HG03280 (cell line): ENCODE measurements at regions not wholly inside any gene's neighbourhood (a gene's known extent, or its start where the extent isn't known, plus 50 kb on each side); places are given as distances from the start of the nearest gene placed in this dataset.

ENCODE experiments used
- ATAC-seq: cut with Tn5 transposase; IDR thresholded peaks from one replicate; pipeline ENCODE4 v1.9.1; 2021; ENCODE audit warnings: mild to moderate bottlenecking, moderate library complexity; ENCODE audit not compliant: unreplicated experiment

- no peak for ATAC-seq
Observed at GRCh38 chr17:77771998-77772397, 186.5 kb upstream of the TNRC6C start.

- no peak for ATAC-seq
Observed at GRCh38 chr17:77772461-77772897, 186.0 kb upstream of the TNRC6C start.

- no peak for ATAC-seq
Observed at GRCh38 chr17:77772899-77773358, 185.6 kb upstream of the TNRC6C start.

GRCh38 chr17:77774182-77774581 lies 184.3 kb upstream of the TNRC6C start:
- no peak for ATAC-seq

GRCh38 chr17:77778636-77779489 lies 179.6 kb upstream of the TNRC6C start:
- no peak for ATAC-seq

- ATAC-seq = no peak
Observed at GRCh38 chr17:77779711-77780539, 178.6 kb upstream of the TNRC6C start.

- no peak for ATAC-seq
Observed at GRCh38 chr17:77781536-77781935, 177.0 kb upstream of the TNRC6C start.

- ATAC-seq = no peak
Observed at GRCh38 chr17:77782201-77782600, 176.3 kb upstream of the TNRC6C start.

GRCh38 chr17:77782611-77783010 lies 175.9 kb upstream of the TNRC6C start:
- no peak for ATAC-seq

- ATAC-seq = no peak
Observed at GRCh38 chr17:77783991-77784820, 174.3 kb upstream of the TNRC6C start.

GRCh38 chr17:77785312-77785905 lies 173.1 kb upstream of the TNRC6C start:
- ATAC-seq = no peak

GRCh38 chr17:77786090-77786489 lies 172.4 kb upstream of the TNRC6C start:
- ATAC-seq = no peak

GRCh38 chr17:77786740-77787505 lies 171.6 kb upstream of the TNRC6C start:
- no peak for ATAC-seq

GRCh38 chr17:77790143-77790829 lies 168.2 kb upstream of the TNRC6C start:
- no peak for ATAC-seq

GRCh38 chr17:77792626-77793025 lies 165.9 kb upstream of the TNRC6C start:
- ATAC-seq = no peak

- ATAC-seq = no peak
Observed at GRCh38 chr17:77793146-77793970, 165.1 kb upstream of the TNRC6C start.

- ATAC-seq = no peak
Observed at GRCh38 chr17:77793971-77794235, 164.6 kb upstream of the TNRC6C start.

- no peak for ATAC-seq
Observed at GRCh38 chr17:77794846-77795245, 163.7 kb upstream of the TNRC6C start.

- ATAC-seq = no peak
Observed at GRCh38 chr17:77795685-77796084, 162.8 kb upstream of the TNRC6C start.
